Liver (tissue), 8 donors: ENCODE measurements at regions not wholly inside any gene's neighbourhood (a gene's known extent, or its start where the extent isn't known, plus 50 kb on each side); places are given as distances from the start of the nearest gene placed in this dataset.

Experiments
- DNase-seq: peaks from one replicate; pipeline ENCODE4 v3.0.0-alpha.2; 2017; ENCODE audit warnings: low spot score
- H3K27ac ChIP-seq, 2 donors: one replicate each; pipeline ENCODE4 v1.7.0; 2013; ENCODE audit warnings: inconsistent platforms in 2 of 2, low read length in 2 of 2, control low read depth in 1 of 2, low read depth in 1 of 2, mild to moderate bottlenecking in 1 of 2
- H3K27me3 ChIP-seq, 4 donors: one replicate each; pipeline versions ENCODE4 v1.6.1 to v1.7.0; 2013; ENCODE audit warnings: low read length in 3 of 4, inconsistent platforms in 1 of 4, mild to moderate bottlenecking in 1 of 4, moderate library complexity in 1 of 4; ENCODE audit not compliant: control insufficient read depth in 4 of 4, insufficient read depth in 4 of 4
- H3K36me3 ChIP-seq, 4 donors: one replicate each; pipeline versions ENCODE4 v1.6.1 to v1.7.0; 2013; ENCODE audit warnings: low read length in 3 of 4, mild to moderate bottlenecking in 3 of 4, low read depth in 1 of 4, moderate library complexity in 1 of 4; ENCODE audit not compliant: control insufficient read depth in 4 of 4, insufficient read depth in 3 of 4
- H3K4me1 ChIP-seq, 4 donors: one replicate each; pipeline versions ENCODE4 v1.6.1 to v1.7.0; 2013; ENCODE audit warnings: low read length in 3 of 4, mild to moderate bottlenecking in 3 of 4, moderate library complexity in 1 of 4; ENCODE audit not compliant: control insufficient read depth in 4 of 4, insufficient read depth in 4 of 4
- H3K4me3 ChIP-seq, 3 donors: one replicate each; pipeline versions ENCODE4 v1.6.1 to v1.7.0; 2013; ENCODE audit warnings: low read length in 3 of 3, control low read depth in 1 of 3, low read depth in 1 of 3, mild to moderate bottlenecking in 1 of 3
- H3K9ac ChIP-seq, 2 donors: one replicate each; pipeline ENCODE4 v1.7.0; 2013; ENCODE audit warnings: low read length in 2 of 2, mild to moderate bottlenecking in 2 of 2, moderate library complexity in 2 of 2, control low read depth in 1 of 2, low read depth in 1 of 2
- H3K9me3 ChIP-seq, 4 donors: one replicate each; pipeline versions ENCODE4 v1.6.1 to v1.7.0; 2013; ENCODE audit warnings: low read length in 3 of 4; ENCODE audit not compliant: control insufficient read depth in 4 of 4
- EGR1 ChIP-seq, 2 donors: IDR thresholded peaks; 2 replicates each; pipeline ENCODE4 v1.6.1; 2016 to 2018; ENCODE audit warnings: antibody characterized with exemption in 2 of 2, low read depth in 2 of 2
- FOXA1 ChIP-seq: IDR thresholded peaks from 2 replicates; pipeline ENCODE4 v1.6.1; 2016; ENCODE audit warnings: antibody characterized with exemption
- FOXA2 ChIP-seq: IDR thresholded peaks from 2 replicates; pipeline ENCODE4 v1.6.1; 2016; ENCODE audit warnings: antibody characterized with exemption
- GABPA ChIP-seq, 2 donors: IDR thresholded peaks in 1 of 2; conservative IDR thresholded peaks in 1 of 2; 2 replicates each; pipeline ENCODE4 v1.6.1; 2016; ENCODE audit warnings: antibody characterized with exemption in 2 of 2, mild to moderate bottlenecking in 1 of 2, moderate library complexity in 1 of 2
- HNF4A ChIP-seq, 2 donors: conservative IDR thresholded peaks; 2 replicates each; pipeline ENCODE4 v1.6.1; 2016; ENCODE audit warnings: antibody characterized with exemption in 2 of 2, mild to moderate bottlenecking in 2 of 2
- HNF4G ChIP-seq: IDR thresholded peaks from 2 replicates; pipeline ENCODE4 v1.6.1; 2016; ENCODE audit warnings: antibody characterized with exemption
- JUND ChIP-seq, 2 donors: IDR thresholded peaks; 2 replicates each; pipeline ENCODE4 v1.6.1; 2016; ENCODE audit warnings: antibody characterized with exemption in 2 of 2
- NR2F2 ChIP-seq: IDR thresholded peaks from 2 replicates; pipeline ENCODE4 v1.6.1; 2016; ENCODE audit warnings: antibody characterized with exemption
- RAD21 ChIP-seq, 2 donors: IDR thresholded peaks; 2 replicates each; pipeline ENCODE4 v1.6.1; 2016; ENCODE audit warnings: antibody characterized with exemption in 2 of 2, mild to moderate bottlenecking in 2 of 2
- RXRA ChIP-seq, 2 donors: IDR thresholded peaks; 2 replicates each; pipeline ENCODE4 v1.6.1; 2017 to 2018; ENCODE audit warnings: antibody characterized with exemption in 2 of 2, mild to moderate bottlenecking in 1 of 2
- SP1 ChIP-seq: IDR thresholded peaks from 2 replicates; pipeline ENCODE4 v1.6.1; 2018; ENCODE audit warnings: antibody characterized with exemption, mild to moderate bottlenecking
- TAF1 ChIP-seq: conservative IDR thresholded peaks from 2 replicates; pipeline ENCODE4 v1.6.1; 2016; ENCODE audit warnings: antibody characterized with exemption, mild to moderate bottlenecking
- YY1 ChIP-seq: IDR thresholded peaks from 2 replicates; pipeline ENCODE4 v1.6.1; 2016; ENCODE audit warnings: antibody characterized with exemption, mild to moderate bottlenecking
- WGBS: extraction: QIAGEN DNeasy Blood & Tissue Kit; methylation state at CpG from one replicate; pipeline ENCODE4 v1.1.7; 2013; 5-methylcytosine and 5-hydroxymethylcytosine counted together
- TF ChIP-seq, protein P1 (sequence below): IDR thresholded peaks from 2 replicates; pipeline ENCODE4 v1.6.1; 2016; ENCODE audit warnings: antibody characterized with exemption
- TF ChIP-seq, protein P2 (sequence below): fragments of 150-350 bp; IDR thresholded peaks from 2 replicates; pipeline ENCODE4 v1.5.1; 2017; ENCODE audit warnings: improper control_type of control experiment, low read depth, low read length; ENCODE audit not compliant: missing input control
- TF ChIP-seq, protein P3 (sequence below): IDR thresholded peaks from 2 replicates; pipeline ENCODE4 v1.6.1; 2016; ENCODE audit warnings: antibody characterized with exemption
- TF ChIP-seq, protein P4 (sequence below): IDR thresholded peaks from 2 replicates; pipeline ENCODE4 v1.6.1; 2016; ENCODE audit warnings: antibody characterized with exemption, mild to moderate bottlenecking
- TF ChIP-seq, protein P5 (sequence below): IDR thresholded peaks from 2 replicates; pipeline ENCODE4 v1.6.1; 2016; ENCODE audit warnings: antibody characterized with exemption
- donor health status: healthy.
- donor health status: healthy.
- donor health status: healthy.
- donor health status: healthy.
- donor health status: healthy.

DNA sequence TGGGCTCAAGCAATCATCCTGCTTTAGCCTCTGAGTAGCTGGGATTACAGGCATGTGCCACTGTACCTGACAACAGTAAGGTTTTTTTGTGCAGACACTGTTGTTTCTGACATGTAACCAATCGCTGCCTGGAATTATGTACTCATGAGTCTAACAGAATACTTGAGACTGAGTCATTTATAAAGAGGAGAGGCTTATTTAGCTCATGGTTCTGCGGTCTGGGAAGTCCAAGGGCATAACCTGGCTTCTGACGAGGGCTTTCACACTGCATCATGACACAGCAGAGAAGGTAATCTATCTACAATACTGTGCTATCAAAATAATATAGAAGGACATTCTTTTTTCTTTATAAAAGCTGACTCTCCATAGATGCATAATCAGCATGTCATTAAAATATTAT lies 115.5 kb upstream of the STOX2 start:
- Histone ChIP-seq H3K27me3 (no peaks in the 10 kb centered on the region), H3K4me1 (no peaks in the 10 kb centered on the region), H3K27ac (no peak overlapping the region), H3K4me3 (no peak overlapping the region), H3K9ac (no peak overlapping the region), H3K9me3 (peaks cover 9 to 19% (median 13%) of the 10 kb centered on the region in 4 donors), H3K36me3 (no peaks in the 10 kb centered on the region)
- WGBS = 91% methylated on average over 3 of the region's 3 CpGs
- DNase-seq = no peak
- TF ChIP-seq RXRA (IDR thresholded peaks at IDR 0.05) (no peak), FOXA2 (no peak), HNF4G (no peak), YY1 (no peak), JUND (IDR thresholded peaks at IDR 0.05) (no peak), SP1 (no peak), FOXA1 (no peak), TAF1 (no peak), RAD21 (IDR thresholded peaks at IDR 0.05) (no peak), GABPA (IDR thresholded peaks at IDR 0.05 in 1 of 2, conservative IDR thresholded peaks at IDR 0.05 in 1 of 2) (no peak), HNF4A (conservative IDR thresholded peaks at IDR 0.05) (no peak), NR2F2 (no peak), EGR1 (IDR thresholded peaks at IDR 0.05; ENCODE audit: low read depth in 2 of 2) (no peak)
- TF ChIP-seq, protein P1, sequence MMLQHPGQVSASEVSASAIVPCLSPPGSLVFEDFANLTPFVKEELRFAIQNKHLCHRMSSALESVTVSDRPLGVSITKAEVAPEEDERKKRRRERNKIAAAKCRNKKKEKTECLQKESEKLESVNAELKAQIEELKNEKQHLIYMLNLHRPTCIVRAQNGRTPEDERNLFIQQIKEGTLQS = no peak
- TF ChIP-seq, protein P2, sequence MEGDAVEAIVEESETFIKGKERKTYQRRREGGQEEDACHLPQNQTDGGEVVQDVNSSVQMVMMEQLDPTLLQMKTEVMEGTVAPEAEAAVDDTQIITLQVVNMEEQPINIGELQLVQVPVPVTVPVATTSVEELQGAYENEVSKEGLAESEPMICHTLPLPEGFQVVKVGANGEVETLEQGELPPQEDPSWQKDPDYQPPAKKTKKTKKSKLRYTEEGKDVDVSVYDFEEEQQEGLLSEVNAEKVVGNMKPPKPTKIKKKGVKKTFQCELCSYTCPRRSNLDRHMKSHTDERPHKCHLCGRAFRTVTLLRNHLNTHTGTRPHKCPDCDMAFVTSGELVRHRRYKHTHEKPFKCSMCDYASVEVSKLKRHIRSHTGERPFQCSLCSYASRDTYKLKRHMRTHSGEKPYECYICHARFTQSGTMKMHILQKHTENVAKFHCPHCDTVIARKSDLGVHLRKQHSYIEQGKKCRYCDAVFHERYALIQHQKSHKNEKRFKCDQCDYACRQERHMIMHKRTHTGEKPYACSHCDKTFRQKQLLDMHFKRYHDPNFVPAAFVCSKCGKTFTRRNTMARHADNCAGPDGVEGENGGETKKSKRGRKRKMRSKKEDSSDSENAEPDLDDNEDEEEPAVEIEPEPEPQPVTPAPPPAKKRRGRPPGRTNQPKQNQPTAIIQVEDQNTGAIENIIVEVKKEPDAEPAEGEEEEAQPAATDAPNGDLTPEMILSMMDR = no peak
- TF ChIP-seq, protein P3, sequence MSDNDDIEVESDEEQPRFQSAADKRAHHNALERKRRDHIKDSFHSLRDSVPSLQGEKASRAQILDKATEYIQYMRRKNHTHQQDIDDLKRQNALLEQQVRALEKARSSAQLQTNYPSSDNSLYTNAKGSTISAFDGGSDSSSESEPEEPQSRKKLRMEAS = no peak
- TF ChIP-seq, protein P4, sequence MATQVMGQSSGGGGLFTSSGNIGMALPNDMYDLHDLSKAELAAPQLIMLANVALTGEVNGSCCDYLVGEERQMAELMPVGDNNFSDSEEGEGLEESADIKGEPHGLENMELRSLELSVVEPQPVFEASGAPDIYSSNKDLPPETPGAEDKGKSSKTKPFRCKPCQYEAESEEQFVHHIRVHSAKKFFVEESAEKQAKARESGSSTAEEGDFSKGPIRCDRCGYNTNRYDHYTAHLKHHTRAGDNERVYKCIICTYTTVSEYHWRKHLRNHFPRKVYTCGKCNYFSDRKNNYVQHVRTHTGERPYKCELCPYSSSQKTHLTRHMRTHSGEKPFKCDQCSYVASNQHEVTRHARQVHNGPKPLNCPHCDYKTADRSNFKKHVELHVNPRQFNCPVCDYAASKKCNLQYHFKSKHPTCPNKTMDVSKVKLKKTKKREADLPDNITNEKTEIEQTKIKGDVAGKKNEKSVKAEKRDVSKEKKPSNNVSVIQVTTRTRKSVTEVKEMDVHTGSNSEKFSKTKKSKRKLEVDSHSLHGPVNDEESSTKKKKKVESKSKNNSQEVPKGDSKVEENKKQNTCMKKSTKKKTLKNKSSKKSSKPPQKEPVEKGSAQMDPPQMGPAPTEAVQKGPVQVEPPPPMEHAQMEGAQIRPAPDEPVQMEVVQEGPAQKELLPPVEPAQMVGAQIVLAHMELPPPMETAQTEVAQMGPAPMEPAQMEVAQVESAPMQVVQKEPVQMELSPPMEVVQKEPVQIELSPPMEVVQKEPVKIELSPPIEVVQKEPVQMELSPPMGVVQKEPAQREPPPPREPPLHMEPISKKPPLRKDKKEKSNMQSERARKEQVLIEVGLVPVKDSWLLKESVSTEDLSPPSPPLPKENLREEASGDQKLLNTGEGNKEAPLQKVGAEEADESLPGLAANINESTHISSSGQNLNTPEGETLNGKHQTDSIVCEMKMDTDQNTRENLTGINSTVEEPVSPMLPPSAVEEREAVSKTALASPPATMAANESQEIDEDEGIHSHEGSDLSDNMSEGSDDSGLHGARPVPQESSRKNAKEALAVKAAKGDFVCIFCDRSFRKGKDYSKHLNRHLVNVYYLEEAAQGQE = no peak
- TF ChIP-seq, protein P5, sequence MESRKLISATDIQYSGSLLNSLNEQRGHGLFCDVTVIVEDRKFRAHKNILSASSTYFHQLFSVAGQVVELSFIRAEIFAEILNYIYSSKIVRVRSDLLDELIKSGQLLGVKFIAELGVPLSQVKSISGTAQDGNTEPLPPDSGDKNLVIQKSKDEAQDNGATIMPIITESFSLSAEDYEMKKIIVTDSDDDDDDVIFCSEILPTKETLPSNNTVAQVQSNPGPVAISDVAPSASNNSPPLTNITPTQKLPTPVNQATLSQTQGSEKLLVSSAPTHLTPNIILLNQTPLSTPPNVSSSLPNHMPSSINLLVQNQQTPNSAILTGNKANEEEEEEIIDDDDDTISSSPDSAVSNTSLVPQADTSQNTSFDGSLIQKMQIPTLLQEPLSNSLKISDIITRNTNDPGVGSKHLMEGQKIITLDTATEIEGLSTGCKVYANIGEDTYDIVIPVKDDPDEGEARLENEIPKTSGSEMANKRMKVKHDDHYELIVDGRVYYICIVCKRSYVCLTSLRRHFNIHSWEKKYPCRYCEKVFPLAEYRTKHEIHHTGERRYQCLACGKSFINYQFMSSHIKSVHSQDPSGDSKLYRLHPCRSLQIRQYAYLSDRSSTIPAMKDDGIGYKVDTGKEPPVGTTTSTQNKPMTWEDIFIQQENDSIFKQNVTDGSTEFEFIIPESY = no peak

DNA sequence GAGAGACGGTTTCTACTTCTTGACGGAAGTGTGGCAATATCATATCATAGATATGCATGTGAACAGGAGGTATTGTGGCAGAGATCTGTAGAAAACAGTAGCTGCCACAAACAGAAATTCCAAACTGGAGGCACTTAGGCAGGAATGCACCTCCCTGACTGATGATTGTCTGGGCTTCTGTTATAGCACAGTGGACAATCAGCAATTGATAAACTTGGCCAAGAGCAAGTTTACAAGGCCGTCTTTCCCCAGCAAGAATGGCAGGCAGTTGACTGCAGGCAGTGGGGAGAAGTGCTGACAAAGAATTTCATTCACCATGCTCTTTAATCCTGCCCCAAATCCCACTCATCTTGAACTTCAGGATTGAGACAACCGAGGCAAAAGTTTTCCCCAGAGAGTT lies 114.4 kb upstream of the STOX2 start:
- Histone ChIP-seq H3K27me3 (no peaks in the 10 kb centered on the region), H3K4me3 (no peak overlapping the region), H3K9me3 (peaks cover 9 to 22% (median 14%) of the 10 kb centered on the region in 4 donors), H3K4me1 (no peaks in the 10 kb centered on the region), H3K36me3 (no peaks in the 10 kb centered on the region), H3K27ac (no peak overlapping the region), H3K9ac (no peak overlapping the region)
- DNase-seq = no peak
- WGBS = 84% methylated on average over 4 of the region's 4 CpGs
- TF ChIP-seq RXRA (IDR thresholded peaks at IDR 0.05) = no peak
- TF ChIP-seq FOXA2 = no peak
- no peak for TF ChIP-seq YY1
- TF ChIP-seq, protein P3 = no peak
- no peak for TF ChIP-seq GABPA (IDR thresholded peaks at IDR 0.05 in 1 of 2, conservative IDR thresholded peaks at IDR 0.05 in 1 of 2)
